GM12875 (cell line): ENCODE measurements at regions not wholly inside any gene's neighbourhood (a gene's known extent, or its start where the extent isn't known, plus 50 kb on each side); places are given as distances from the start of the nearest gene placed in this dataset.
A peak's percentile ranks its signal among the peaks of the same experiment; 100 is the strongest.

ENCODE experiments used
- H3K4me3 ChIP-seq: one replicate; pipeline ENCODE4 v1.5.1; 2011; ENCODE audit warnings: low read depth, low read length, control low read depth
- TF ChIP-seq, protein P1 (sequence below): IDR thresholded peaks from 2 replicates; pipeline ENCODE4 v1.5.1; 2011; ENCODE audit warnings: low read depth, mild to moderate bottlenecking, control low read depth, inconsistent platforms, low read length, moderate library complexity, borderline replicate concordance; ENCODE audit not compliant: insufficient read depth

DNA sequence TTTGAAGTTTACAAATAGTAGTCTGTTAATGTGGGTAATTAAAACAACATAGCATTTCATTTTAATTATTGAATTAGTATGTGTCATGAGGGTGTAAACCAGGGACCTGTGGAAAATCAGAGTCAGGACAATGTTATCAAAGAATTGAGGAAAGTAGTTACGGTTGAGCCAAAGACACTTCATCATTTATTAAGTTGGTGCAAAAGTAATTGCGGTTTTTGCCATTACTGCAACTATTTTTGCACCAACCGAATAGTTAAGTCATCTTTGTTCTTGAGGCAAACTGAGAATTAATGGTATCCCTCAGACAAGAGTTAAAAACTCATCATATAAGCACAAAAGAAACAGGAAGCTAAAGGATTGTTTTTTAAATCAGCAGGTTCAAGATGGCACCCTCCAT lies 593.7 kb downstream of the KCNJ2 start:
- TF ChIP-seq, protein P1, sequence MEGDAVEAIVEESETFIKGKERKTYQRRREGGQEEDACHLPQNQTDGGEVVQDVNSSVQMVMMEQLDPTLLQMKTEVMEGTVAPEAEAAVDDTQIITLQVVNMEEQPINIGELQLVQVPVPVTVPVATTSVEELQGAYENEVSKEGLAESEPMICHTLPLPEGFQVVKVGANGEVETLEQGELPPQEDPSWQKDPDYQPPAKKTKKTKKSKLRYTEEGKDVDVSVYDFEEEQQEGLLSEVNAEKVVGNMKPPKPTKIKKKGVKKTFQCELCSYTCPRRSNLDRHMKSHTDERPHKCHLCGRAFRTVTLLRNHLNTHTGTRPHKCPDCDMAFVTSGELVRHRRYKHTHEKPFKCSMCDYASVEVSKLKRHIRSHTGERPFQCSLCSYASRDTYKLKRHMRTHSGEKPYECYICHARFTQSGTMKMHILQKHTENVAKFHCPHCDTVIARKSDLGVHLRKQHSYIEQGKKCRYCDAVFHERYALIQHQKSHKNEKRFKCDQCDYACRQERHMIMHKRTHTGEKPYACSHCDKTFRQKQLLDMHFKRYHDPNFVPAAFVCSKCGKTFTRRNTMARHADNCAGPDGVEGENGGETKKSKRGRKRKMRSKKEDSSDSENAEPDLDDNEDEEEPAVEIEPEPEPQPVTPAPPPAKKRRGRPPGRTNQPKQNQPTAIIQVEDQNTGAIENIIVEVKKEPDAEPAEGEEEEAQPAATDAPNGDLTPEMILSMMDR, result no peak

DNA sequence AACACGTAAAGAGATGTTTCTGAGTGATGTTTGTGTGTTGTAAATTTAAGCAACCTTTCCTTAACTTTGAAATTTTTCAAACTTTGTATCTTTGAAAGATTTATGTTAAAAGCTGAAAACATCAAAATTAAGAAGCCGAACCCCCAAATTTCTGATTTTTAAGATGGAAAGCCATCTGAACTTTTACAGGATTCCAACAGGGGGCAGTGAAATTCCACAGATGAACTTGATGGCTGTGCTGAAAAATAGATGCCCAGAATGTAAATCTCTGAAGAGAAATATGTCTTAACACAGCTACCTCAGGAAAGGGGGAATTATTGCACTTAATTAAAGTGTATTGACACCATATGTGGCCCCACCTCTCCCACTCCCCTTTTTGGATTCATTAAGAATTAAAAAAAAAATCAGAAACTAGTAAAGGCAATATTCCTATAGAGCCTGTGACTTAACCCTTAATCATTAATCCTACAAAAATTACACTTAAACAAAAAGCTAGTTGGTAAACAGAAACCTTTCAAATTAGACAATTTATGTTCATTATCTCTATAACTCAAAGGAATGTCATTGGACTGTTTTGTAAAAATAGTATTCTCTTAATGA lies 597.9 kb downstream of the KCNJ2 start:
- TF ChIP-seq, protein P1, result peak; percentile 26; the same call in 1 of the 2 replicates
- no peak overlapping the region for H3K4me3 ChIP-seq

More for the DNA sequence above, 593.7 kb downstream of the KCNJ2 start:
- H3K4me3 ChIP-seq, result no peak overlapping the region

DNA sequence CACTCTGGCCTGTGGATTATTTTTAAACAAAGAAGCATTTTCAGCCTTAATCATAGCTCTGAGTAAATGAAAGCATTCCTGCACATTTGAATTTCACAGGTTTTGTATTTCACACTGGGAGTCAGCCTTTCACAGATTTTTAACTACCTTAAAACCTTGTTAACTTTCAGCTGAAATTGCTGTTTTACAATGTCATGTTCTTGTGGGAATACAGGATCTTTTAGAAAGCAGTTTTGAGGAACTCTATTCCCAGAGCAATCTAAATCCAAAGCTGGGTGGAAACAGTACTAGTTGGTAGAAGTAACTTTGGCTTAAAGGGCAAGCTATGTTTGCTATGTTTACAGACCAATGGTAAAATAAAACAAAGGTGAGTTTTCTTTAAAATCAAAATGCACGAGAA lies 600.6 kb downstream of the KCNJ2 start:
- TF ChIP-seq, protein P1, result no peak
- H3K4me3 ChIP-seq, result no peak overlapping the region

DNA sequence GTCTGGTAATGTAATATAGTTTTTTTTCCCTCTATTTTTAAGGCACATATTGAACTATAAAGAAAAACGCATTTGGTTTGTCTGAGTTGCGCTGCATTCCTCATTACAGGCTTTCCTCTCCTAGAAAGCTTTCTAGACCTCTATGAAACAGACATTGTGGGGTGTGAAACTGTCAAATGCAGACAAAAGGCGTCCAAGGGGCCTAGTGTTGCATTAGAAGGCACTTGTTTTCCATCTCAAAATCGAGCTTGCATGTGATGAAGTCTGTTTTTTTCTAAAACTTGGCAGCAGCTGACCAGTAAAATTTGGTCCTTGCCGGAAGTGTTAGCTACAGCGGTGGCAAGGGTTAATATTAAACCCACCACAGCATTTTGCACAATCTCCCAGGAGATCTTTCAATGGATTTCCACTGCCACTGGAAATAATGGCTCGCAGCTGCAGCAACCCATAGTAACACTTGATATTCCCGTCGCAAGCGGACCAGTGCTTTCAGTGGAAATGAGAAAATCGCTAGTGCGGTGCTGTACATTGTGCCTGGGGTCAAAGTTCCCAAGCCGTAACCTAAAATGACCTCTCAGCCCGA lies 602.6 kb downstream of the KCNJ2 start:
- TF ChIP-seq, protein P1, result no peak
- H3K4me3 ChIP-seq, result no peak overlapping the region

DNA sequence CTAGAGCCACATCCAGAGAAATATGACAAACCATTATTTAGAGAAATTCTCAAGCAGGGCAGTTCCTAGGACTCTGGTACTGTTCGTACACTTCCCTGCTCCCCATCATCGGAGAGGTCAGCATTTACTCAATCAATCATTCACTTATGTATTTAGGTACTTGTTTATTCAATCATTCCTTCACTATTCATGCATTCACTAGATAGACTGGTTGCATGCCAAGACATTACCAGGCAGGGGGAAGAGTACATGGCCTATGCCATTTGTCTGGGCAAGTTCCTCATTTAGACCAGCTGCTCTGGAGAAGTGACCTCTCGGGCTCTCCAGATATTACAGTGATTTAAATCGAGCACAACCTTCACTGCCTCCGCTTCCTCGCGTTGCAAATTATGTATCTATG lies 603.4 kb downstream of the KCNJ2 start:
- TF ChIP-seq, protein P1, result no peak
- no peak overlapping the region for H3K4me3 ChIP-seq

DNA sequence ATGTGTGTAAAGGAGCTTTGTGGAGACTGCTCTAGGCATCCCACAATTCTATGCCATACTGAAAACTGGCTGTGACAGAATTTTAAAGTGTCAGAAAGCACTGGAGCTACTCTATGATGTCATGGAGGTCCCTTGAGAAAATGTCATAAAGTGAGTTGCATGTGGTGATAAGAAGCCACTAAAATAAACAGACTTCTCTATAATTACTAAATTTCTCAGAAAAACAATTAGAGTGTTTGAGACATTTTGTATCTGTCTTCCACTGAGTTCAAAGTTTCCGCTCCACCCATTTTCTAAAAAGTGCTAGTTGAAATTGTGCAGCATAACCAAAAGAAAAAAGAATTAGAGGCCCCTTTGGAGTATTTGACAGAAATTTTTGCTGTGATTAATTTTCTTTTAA lies 603.9 kb downstream of the KCNJ2 start:
- no peak overlapping the region for H3K4me3 ChIP-seq
- TF ChIP-seq, protein P1, result no peak
